H9 (cell line): ENCODE measurements at regions not wholly inside any gene's neighbourhood (a gene's known extent, or its start where the extent isn't known, plus 50 kb on each side); places are given as distances from the start of the nearest gene placed in this dataset.

Experiments
- DNase-seq: peaks from one replicate; pipeline ENCODE4 v3.0.0-alpha.2; 2017
- H2AFZ ChIP-seq: one replicate; pipeline ENCODE4 v1.6.1; 2013; ENCODE audit warnings: mild to moderate bottlenecking, low read length, control low read depth, moderate library complexity
- H2AK5ac ChIP-seq: 2 replicates; pipeline ENCODE4 v1.6.1; 2013; ENCODE audit warnings: low read length, control low read depth, mixed read lengths; ENCODE audit not compliant: insufficient read length
- H2BK120ac ChIP-seq: one replicate; pipeline ENCODE4 v1.6.1; 2013; ENCODE audit warnings: low read depth, mild to moderate bottlenecking, low read length, control low read depth, inconsistent platforms; ENCODE audit not compliant: poor library complexity, severe bottlenecking
- H2BK12ac ChIP-seq: 2 replicates; pipeline ENCODE4 v1.6.1; 2013; ENCODE audit warnings: low read length, control low read depth, mixed read lengths, low read depth; ENCODE audit not compliant: insufficient read length
- H2BK15ac ChIP-seq: 2 replicates; pipeline ENCODE4 v1.6.1; 2013; ENCODE audit warnings: low read depth, low read length, control low read depth
- H2BK20ac ChIP-seq: one replicate; pipeline ENCODE4 v1.6.1; 2013; ENCODE audit warnings: low read depth, mild to moderate bottlenecking, low read length, control low read depth, inconsistent platforms; ENCODE audit not compliant: poor library complexity, severe bottlenecking
- H2BK5ac ChIP-seq: 2 replicates; pipeline ENCODE4 v1.6.1; 2013; ENCODE audit warnings: low read length, control low read depth, mixed read lengths; ENCODE audit not compliant: insufficient read length
- H3K14ac ChIP-seq: 2 replicates; pipeline ENCODE4 v1.6.1; 2013; ENCODE audit warnings: low read length, control low read depth; ENCODE audit not compliant: insufficient read depth
- H3K18ac ChIP-seq: 2 replicates; pipeline ENCODE4 v1.6.1; 2013; ENCODE audit warnings: low read depth, mild to moderate bottlenecking, mixed read lengths, low read length, control low read depth; ENCODE audit not compliant: insufficient read length
- H3K23ac ChIP-seq: 2 replicates; pipeline ENCODE4 v1.6.1; 2013; ENCODE audit warnings: low read length, control low read depth, mixed read lengths, low read depth; ENCODE audit not compliant: insufficient read length
- H3K23me2 ChIP-seq: 2 replicates; pipeline ENCODE4 v1.6.1; 2013; ENCODE audit warnings: low read depth, mild to moderate bottlenecking, mixed read lengths, low read length, control low read depth; ENCODE audit not compliant: insufficient read length, poor library complexity, severe bottlenecking
- H3K27ac ChIP-seq: 2 replicates; pipeline ENCODE4 v1.5.1; 2013; ENCODE audit warnings: low read length, control low read depth, mixed read lengths, low read depth; ENCODE audit not compliant: insufficient read length
- H3K27me3 ChIP-seq: 2 replicates; pipeline ENCODE4 v1.6.1; 2013; ENCODE audit warnings: low read length, control low read depth, inconsistent platforms; ENCODE audit not compliant: insufficient read depth
- H3K4ac ChIP-seq: 2 replicates; pipeline ENCODE4 v1.6.1; 2013; ENCODE audit warnings: low read depth, mild to moderate bottlenecking, control low read depth, inconsistent platforms, low read length, moderate library complexity
- H3K4me1 ChIP-seq: 2 replicates; pipeline ENCODE4 v1.6.1; 2013; ENCODE audit warnings: low read length, control low read depth, inconsistent platforms; ENCODE audit not compliant: insufficient read depth
- H3K4me2 ChIP-seq: 2 replicates; pipeline ENCODE4 v1.6.1; 2013; ENCODE audit warnings: low read length, control low read depth, mixed read lengths; ENCODE audit not compliant: insufficient read length, insufficient read depth
- H3K56ac ChIP-seq: 2 replicates; pipeline ENCODE4 v1.6.1; 2013; ENCODE audit warnings: low read depth, mild to moderate bottlenecking, mixed read lengths, low read length, control low read depth; ENCODE audit not compliant: insufficient read length
- H3K79me1 ChIP-seq: 2 replicates; pipeline ENCODE4 v1.6.1; 2013; ENCODE audit warnings: low read depth, mild to moderate bottlenecking, moderate library complexity, low read length, control low read depth, inconsistent platforms; ENCODE audit not compliant: insufficient read depth, poor library complexity, severe bottlenecking
- H3K79me2 ChIP-seq: 2 replicates; pipeline ENCODE4 v1.6.1; 2013; ENCODE audit warnings: low read length, control low read depth, inconsistent platforms; ENCODE audit not compliant: insufficient read depth
- H3K9ac ChIP-seq: 2 replicates; pipeline ENCODE4 v1.6.1; 2013; ENCODE audit warnings: low read length, control low read depth, mixed read lengths; ENCODE audit not compliant: insufficient read length; ENCODE audit errors: extremely low read depth
- H3K9me3 ChIP-seq: one replicate; pipeline ENCODE4 v1.6.1; 2013; ENCODE audit warnings: low read depth, low read length, inconsistent platforms; ENCODE audit not compliant: control insufficient read depth
- H3T11ph ChIP-seq: one replicate; pipeline ENCODE4 v1.6.1; 2013; ENCODE audit warnings: mild to moderate bottlenecking, low read length, control low read depth, inconsistent platforms
- H4K20me1 ChIP-seq: one replicate; pipeline ENCODE4 v1.6.1; 2013; ENCODE audit not compliant: control insufficient read depth, insufficient read length, insufficient read depth
- H4K5ac ChIP-seq: 2 replicates; pipeline ENCODE4 v1.6.1; 2013; ENCODE audit warnings: low read depth, mild to moderate bottlenecking, mixed read lengths, low read length, control low read depth; ENCODE audit not compliant: insufficient read length
- H4K8ac ChIP-seq: replicated peaks from 2 replicates; pipeline ENCODE4 v1.6.1; 2013; ENCODE audit warnings: low read length, control low read depth, mixed read lengths, low read depth; ENCODE audit not compliant: insufficient read length
- H4K91ac ChIP-seq: 2 replicates; pipeline ENCODE4 v1.6.1; 2013; ENCODE audit warnings: low read depth, mild to moderate bottlenecking, moderate library complexity, mixed read lengths, low read length, control low read depth; ENCODE audit not compliant: insufficient read length
- H3K27ac Mint-ChIP-seq, 3 experiments: 2 replicates in 2 of 3; 3 replicates in 1 of 3; pipeline ENCODE4 v1.8.0; 2020 to 2021; ENCODE audit warnings: mixed read lengths in 3 of 3, mild to moderate bottlenecking in 1 of 3, moderate library complexity in 1 of 3
- H3K27me3 Mint-ChIP-seq: 2 replicates; pipeline ENCODE4 v1.8.0; 2021; ENCODE audit warnings: low read depth, mild to moderate bottlenecking, moderate library complexity, mixed read lengths
- H3K36me3 Mint-ChIP-seq, 3 experiments: 2 replicates in 2 of 3; 3 replicates in 1 of 3; pipeline ENCODE4 v1.8.0; 2020 to 2021; ENCODE audit warnings: low read depth in 3 of 3, mixed read lengths in 3 of 3; ENCODE audit not compliant: insufficient read depth in 1 of 3
- H3K4me1 Mint-ChIP-seq, 2 experiments: 2 replicates each; pipeline ENCODE4 v1.8.0; 2020; ENCODE audit warnings: mixed read lengths in 2 of 2
- H3K4me3 Mint-ChIP-seq, 2 experiments: 2 replicates in 1 of 2; 3 replicates in 1 of 2; pipeline ENCODE4 v1.8.0; 2020 to 2021; ENCODE audit warnings: mild to moderate bottlenecking in 2 of 2, mixed read lengths in 2 of 2, moderate library complexity in 1 of 2
- H3K9me3 Mint-ChIP-seq, 2 experiments: 2 replicates in 1 of 2; 3 replicates in 1 of 2; pipeline ENCODE4 v1.8.0; 2020; ENCODE audit warnings: mild to moderate bottlenecking in 2 of 2, mixed read lengths in 2 of 2, moderate library complexity in 1 of 2
- WGBS: extraction: QIAGEN DNeasy Blood & Tissue Kit; methylation state at CpG from one replicate; pipeline ENCODE4 v1.1.7; 2013; ENCODE audit warnings: missing lambda C conversion rate, low lambda C conversion rate, mixed read lengths; ENCODE audit not compliant: insufficient read length; ENCODE audit errors: extremely low coverage; 5-methylcytosine and 5-hydroxymethylcytosine counted together
- TF ChIP-seq, protein P1 (sequence below): fragments of 200-600 bp; sonication (generic); conservative IDR thresholded peaks from 3 replicates; pipeline ENCODE4 v1.8.0; 2021; ENCODE audit warnings: antibody characterized with exemption, mild to moderate bottlenecking

DNA sequence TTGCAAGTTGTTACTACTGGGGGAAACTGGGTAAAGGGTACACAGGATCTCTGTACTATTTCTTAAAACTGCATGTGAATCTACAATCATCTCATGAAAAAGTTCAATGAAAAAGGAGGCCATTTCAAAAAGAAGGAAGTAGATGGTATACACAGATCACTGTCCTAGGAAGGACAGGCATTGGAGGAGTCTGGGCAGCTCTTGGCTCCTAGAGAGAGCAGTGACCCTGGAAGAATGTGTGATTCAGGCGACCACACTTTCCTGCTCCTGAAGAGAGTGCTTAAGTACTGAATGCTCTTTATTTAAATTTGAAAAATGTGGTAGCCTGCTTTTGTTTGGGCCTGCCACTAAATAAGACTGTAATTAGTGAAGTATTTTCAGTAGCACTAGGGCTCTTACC is 318.1 kb upstream of the CASK start:
- H3K4me3 Mint-ChIP-seq = no peak overlapping the region
- no CpG with 5 or more reads among the region's 1 CpG for WGBS
- no peak overlapping the region for H3T11ph ChIP-seq
- no peak overlapping the region for H4K8ac ChIP-seq
- no peak overlapping the region for H2BK120ac ChIP-seq
- H4K20me1 ChIP-seq = no peaks in the 10 kb centered on the region
- H3K18ac ChIP-seq = no peak overlapping the region
- no peak overlapping the region for H2AFZ ChIP-seq
- no peak overlapping the region for H3K9ac ChIP-seq
- H3K79me1 ChIP-seq = no peaks in the 10 kb centered on the region
- H4K91ac ChIP-seq = no peak overlapping the region
- no peaks in the 10 kb centered on the region for H3K27me3 Mint-ChIP-seq
- no peaks in the 10 kb centered on the region for H3K27me3 ChIP-seq
- H3K4me1 ChIP-seq = no peaks in the 10 kb centered on the region; the same call in 1 of the 2 replicates
- H3K27ac ChIP-seq = no peak overlapping the region
- H2BK12ac ChIP-seq = no peak overlapping the region
- no peaks in the 10 kb centered on the region for H3K79me2 ChIP-seq
- H3K4me1 Mint-ChIP-seq = peaks cover 13 to 27% of the 10 kb centered on the region in 2 experiments; a peak in 3 of 4 replicates
- H2BK5ac ChIP-seq = no peak overlapping the region
- H3K9me3 Mint-ChIP-seq = peaks cover 31 to 47% of the 10 kb centered on the region in 2 experiments
- TF ChIP-seq, protein P1, sequence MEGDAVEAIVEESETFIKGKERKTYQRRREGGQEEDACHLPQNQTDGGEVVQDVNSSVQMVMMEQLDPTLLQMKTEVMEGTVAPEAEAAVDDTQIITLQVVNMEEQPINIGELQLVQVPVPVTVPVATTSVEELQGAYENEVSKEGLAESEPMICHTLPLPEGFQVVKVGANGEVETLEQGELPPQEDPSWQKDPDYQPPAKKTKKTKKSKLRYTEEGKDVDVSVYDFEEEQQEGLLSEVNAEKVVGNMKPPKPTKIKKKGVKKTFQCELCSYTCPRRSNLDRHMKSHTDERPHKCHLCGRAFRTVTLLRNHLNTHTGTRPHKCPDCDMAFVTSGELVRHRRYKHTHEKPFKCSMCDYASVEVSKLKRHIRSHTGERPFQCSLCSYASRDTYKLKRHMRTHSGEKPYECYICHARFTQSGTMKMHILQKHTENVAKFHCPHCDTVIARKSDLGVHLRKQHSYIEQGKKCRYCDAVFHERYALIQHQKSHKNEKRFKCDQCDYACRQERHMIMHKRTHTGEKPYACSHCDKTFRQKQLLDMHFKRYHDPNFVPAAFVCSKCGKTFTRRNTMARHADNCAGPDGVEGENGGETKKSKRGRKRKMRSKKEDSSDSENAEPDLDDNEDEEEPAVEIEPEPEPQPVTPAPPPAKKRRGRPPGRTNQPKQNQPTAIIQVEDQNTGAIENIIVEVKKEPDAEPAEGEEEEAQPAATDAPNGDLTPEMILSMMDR = no peak
- H3K27ac Mint-ChIP-seq = no peak overlapping the region
- no peak overlapping the region for H2AK5ac ChIP-seq
- H3K23me2 ChIP-seq = no peaks in the 10 kb centered on the region
- H3K36me3 Mint-ChIP-seq = peaks cover 0 to 10% (median 0%) of the 10 kb centered on the region in 3 experiments; a peak in 4 of 7 replicates
- H3K4me2 ChIP-seq = no peak overlapping the region
- no peak overlapping the region for H3K4ac ChIP-seq
- no peak overlapping the region for H2BK15ac ChIP-seq
- no peak overlapping the region for H3K14ac ChIP-seq
- H3K9me3 ChIP-seq = no peaks in the 10 kb centered on the region
- H3K23ac ChIP-seq = no peak overlapping the region
- H4K5ac ChIP-seq = no peak overlapping the region
- DNase-seq = peak; percentile 39
- no peak overlapping the region for H3K56ac ChIP-seq
- H2BK20ac ChIP-seq = no peak overlapping the region
